Upper lobe of right lung (tissue), 1 donor: ENCODE measurements at regions not wholly inside any gene's neighbourhood (a gene's known extent, or its start where the extent isn't known, plus 50 kb on each side); places are given as distances from the start of the nearest gene placed in this dataset.

ENCODE experiments used
- ATAC-seq: fragments of 200-7000 bp; cut with Tn5 transposase; one replicate; pipeline ENCODE4 v1.9.1; 2020; ENCODE audit warnings: mild to moderate bottlenecking, moderate library complexity
- DNase-seq: peaks from one replicate; pipeline ENCODE4 v3.0.0-alpha.2; 2020
- H3K27ac ChIP-seq: fragments of 200-600 bp; one replicate; pipeline ENCODE4 v1.8.0; 2022
- H3K27me3 ChIP-seq: fragments of 200-600 bp; one replicate; pipeline ENCODE4 v1.8.0; 2022; ENCODE audit warnings: mild to moderate bottlenecking
- H3K36me3 ChIP-seq: fragments of 200-600 bp; one replicate; pipeline ENCODE4 v1.8.0; 2022
- H3K4me1 ChIP-seq: fragments of 200-600 bp; one replicate; pipeline ENCODE4 v1.8.0; 2022
- H3K4me3 ChIP-seq: fragments of 200-600 bp; one replicate; pipeline ENCODE4 v1.8.0; 2022; ENCODE audit warnings: mild to moderate bottlenecking
- H3K9me3 ChIP-seq: fragments of 200-600 bp; one replicate; pipeline ENCODE4 v1.8.0; 2022
- CTCF ChIP-seq: fragments of 200-600 bp; IDR thresholded peaks from one replicate; pipeline ENCODE4 v1.8.0; 2022; ENCODE audit warnings: antibody characterized with exemption
- intact Hi-C: fragments of 100-400 bp; cut with DNase I; formaldehyde crosslinking; loops from one replicate; pipeline ENCODE4 v1.11.0; 2022
- donor health status: DM: no; HTN: yes; CAD: no; lungs with severe emphysema.

- intact Hi-C loops, result no loop called here
- Histone ChIP-seq H3K27me3 (no peaks in the 10 kb centered on the region), H3K4me3 (no peak overlapping the region), H3K4me1 (no peaks in the 10 kb centered on the region), H3K27ac (no peak overlapping the region), H3K36me3 (no peaks in the 10 kb centered on the region), H3K9me3 (no peaks in the 10 kb centered on the region)
- no peak for TF ChIP-seq CTCF
- DNase-seq (no peak), ATAC-seq (no peak)
These were observed 63.1 kb downstream of the TSN start for GRCh38 chr2:121818546-121818945.

GRCh38 chr2:121819846-121820245 lies 64.4 kb downstream of the TSN start:
- no peak for TF ChIP-seq CTCF
- DNase-seq (no peak), ATAC-seq (no peak)
- Histone ChIP-seq H3K27me3 (no peaks in the 10 kb centered on the region), H3K4me3 (no peak overlapping the region), H3K27ac (no peak overlapping the region), H3K9me3 (no peaks in the 10 kb centered on the region), H3K4me1 (no peaks in the 10 kb centered on the region), H3K36me3 (no peaks in the 10 kb centered on the region)
- intact Hi-C loops, result no loop called here

GRCh38 chr2:121821476-121822158 lies 66.2 kb downstream of the TSN start:
- Histone ChIP-seq H3K27me3 (no peaks in the 10 kb centered on the region), H3K4me3 (no peak overlapping the region), H3K9me3 (no peaks in the 10 kb centered on the region), H3K27ac (no peak overlapping the region), H3K4me1 (no peaks in the 10 kb centered on the region), H3K36me3 (no peaks in the 10 kb centered on the region)
- ATAC-seq, result no peak
- no peak for DNase-seq
- intact Hi-C loops, result no loop called here
- no peak for TF ChIP-seq CTCF

GRCh38 chr2:121824264-121824663 lies 68.8 kb downstream of the TSN start:
- Histone ChIP-seq H3K9me3 (no peaks in the 10 kb centered on the region), H3K4me1 (no peaks in the 10 kb centered on the region), H3K27ac (no peak overlapping the region), H3K27me3 (no peaks in the 10 kb centered on the region), H3K4me3 (no peak overlapping the region), H3K36me3 (no peaks in the 10 kb centered on the region)
- intact Hi-C loops, result no loop called here
- no peak for TF ChIP-seq CTCF
- DNase-seq (no peak), ATAC-seq (no peak)

GRCh38 chr2:121825003-121825950 lies 69.8 kb downstream of the TSN start:
- Histone ChIP-seq H3K9me3 (no peaks in the 10 kb centered on the region), H3K4me1 (no peaks in the 10 kb centered on the region), H3K36me3 (no peaks in the 10 kb centered on the region), H3K4me3 (no peak overlapping the region), H3K27me3 (no peaks in the 10 kb centered on the region), H3K27ac (no peak overlapping the region)
- DNase-seq (no peak), ATAC-seq (peak; percentile 39)
- intact Hi-C loops, result no loop called here
- TF ChIP-seq CTCF, result no peak
